CD4-positive, alpha-beta memory T cell (primary cell): ENCODE measurements at regions not wholly inside any gene's neighbourhood (a gene's known extent, or its start where the extent isn't known, plus 50 kb on each side); places are given as distances from the start of the nearest gene placed in this dataset.

Experiments
- CTCF ChIA-PET: fragments of 350-600 bp; sonication (Branson Sonifier 250); formaldehyde crosslinking; loops from one replicate; lab custom pipeline; 2021; ENCODE audit warnings: inconsistent platforms; ENCODE audit not compliant: partially characterized antibody; lab: Charles Lee
- POLR2A ChIA-PET: fragments of 350-600 bp; sonication (Branson Sonifier 250); formaldehyde crosslinking; loops from one replicate; lab custom pipeline; 2021; ENCODE audit not compliant: partially characterized antibody; lab: Charles Lee
- DNase-seq, 5 donors: peaks; one replicate each; pipeline versions ENCODE4 v3.0.0 to v3.0.0-alpha.2; 2020 to 2022; ENCODE audit warnings: mixed read lengths in 1 of 5
- H3K27ac ChIP-seq: one replicate; pipeline ENCODE4 v1.7.0; 2013; ENCODE audit warnings: low read depth, low read length
- H3K27me3 ChIP-seq: 2 replicates; pipeline ENCODE4 v1.7.0; 2013; ENCODE audit warnings: mild to moderate bottlenecking, low read length, moderate library complexity; ENCODE audit not compliant: insufficient read depth
- H3K36me3 ChIP-seq: 2 replicates; pipeline ENCODE4 v1.7.0; 2013; ENCODE audit warnings: mild to moderate bottlenecking, low read length, moderate library complexity; ENCODE audit not compliant: insufficient read depth
- H3K4me1 ChIP-seq: 2 replicates; pipeline ENCODE4 v1.7.0; 2013; ENCODE audit warnings: mild to moderate bottlenecking, low read length, moderate library complexity; ENCODE audit not compliant: insufficient read depth
- H3K4me3 ChIP-seq, 2 donors: one replicate each; pipeline ENCODE4 v1.7.0; 2013; ENCODE audit warnings: low read length in 2 of 2, mild to moderate bottlenecking in 1 of 2
- H3K9me3 ChIP-seq, 2 donors: one replicate each; pipeline ENCODE4 v1.7.0; 2013; ENCODE audit warnings: low read length in 2 of 2, control low read depth in 1 of 2; ENCODE audit not compliant: control insufficient read depth in 1 of 2
- H3K27ac Mint-ChIP-seq, 7 donors: one replicate each; pipeline ENCODE4 v1.8.0; 2020 to 2021; ENCODE audit warnings: mixed read lengths in 7 of 7, mild to moderate bottlenecking in 6 of 7, inconsistent platforms in 3 of 7, moderate library complexity in 3 of 7
- H3K27me3 Mint-ChIP-seq, 2 donors: one replicate each; pipeline ENCODE4 v1.8.0; 2020 to 2021; ENCODE audit warnings: mixed read lengths in 2 of 2
- H3K36me3 Mint-ChIP-seq, 2 donors: one replicate each; pipeline ENCODE4 v1.8.0; 2020 to 2021; ENCODE audit warnings: mixed read lengths in 2 of 2, inconsistent platforms in 1 of 2, mild to moderate bottlenecking in 1 of 2
- H3K4me1 Mint-ChIP-seq, 4 donors: one replicate each; pipeline ENCODE4 v1.8.0; 2020 to 2021; ENCODE audit warnings: mixed read lengths in 4 of 4, mild to moderate bottlenecking in 1 of 4
- H3K4me3 Mint-ChIP-seq, 8 donors: one replicate each; pipeline ENCODE4 v1.8.0; 2020 to 2021; ENCODE audit warnings: mixed read lengths in 8 of 8, mild to moderate bottlenecking in 7 of 8, moderate library complexity in 6 of 8, inconsistent platforms in 3 of 8
- H3K9me3 Mint-ChIP-seq, 8 donors: one replicate each; pipeline ENCODE4 v1.8.0; 2020 to 2021; ENCODE audit warnings: mixed read lengths in 8 of 8, mild to moderate bottlenecking in 5 of 8, inconsistent platforms in 3 of 8, moderate library complexity in 1 of 8
- intact Hi-C: fragments of 100-400 bp; cut with micrococcal nuclease; formaldehyde crosslinking; loops from one replicate; pipeline ENCODE4 v1.15.1; 2023

- Histone ChIP-seq H3K4me3 (no peak overlapping the region), H3K27me3 (no peaks in the 10 kb centered on the region), H3K27ac (no peak overlapping the region), H3K9me3 (no peaks in the 10 kb centered on the region), H3K4me1 (no peaks in the 10 kb centered on the region), H3K36me3 (no peaks in the 10 kb centered on the region)
- no peak overlapping the region for H3K27ac Mint-ChIP-seq
- no peaks in the 10 kb centered on the region for H3K36me3 Mint-ChIP-seq
- H3K27me3 Mint-ChIP-seq: peaks cover 0 to 1% of the 10 kb centered on the region in 2 donors
- CTCF ChIA-PET: no interaction called here
- no peaks in the 10 kb centered on the region for H3K4me1 Mint-ChIP-seq
- no peak for DNase-seq
- POLR2A ChIA-PET: no interaction called here
- intact Hi-C loops: no loop called here
- no peak overlapping the region for H3K4me3 Mint-ChIP-seq
- H3K9me3 Mint-ChIP-seq: peaks cover 0 to 4% (median 0%) of the 10 kb centered on the region in 8 donors
Observed at GRCh38 chr12:59941461-59941860, 345.6 kb downstream of the SLC16A7 start.

GRCh38 chr12:59944177-59944576, 348.3 kb downstream of the SLC16A7 start:
- H3K36me3 Mint-ChIP-seq: no peaks in the 10 kb centered on the region
- ChIA-PET CTCF (no interaction called here), POLR2A (no interaction called here)
- H3K4me1 Mint-ChIP-seq: no peaks in the 10 kb centered on the region
- no peak overlapping the region for H3K27ac Mint-ChIP-seq
- Histone ChIP-seq H3K36me3 (no peaks in the 10 kb centered on the region), H3K27me3 (no peaks in the 10 kb centered on the region), H3K4me1 (no peaks in the 10 kb centered on the region), H3K27ac (no peak overlapping the region), H3K9me3 (no peaks in the 10 kb centered on the region), H3K4me3 (no peak overlapping the region)
- intact Hi-C loops: no loop called here
- peaks cover 0 to 1% of the 10 kb centered on the region in 2 donors for H3K27me3 Mint-ChIP-seq
- no peak overlapping the region for H3K4me3 Mint-ChIP-seq
- no peak for DNase-seq
- peaks cover 0 to 7% (median 2%) of the 10 kb centered on the region in 8 donors for H3K9me3 Mint-ChIP-seq

GRCh38 chr12:59946635-59947034, 350.8 kb downstream of the SLC16A7 start:
- no peak overlapping the region for H3K27ac Mint-ChIP-seq
- Histone ChIP-seq H3K4me1 (no peaks in the 10 kb centered on the region), H3K4me3 (no peak overlapping the region), H3K27me3 (no peaks in the 10 kb centered on the region), H3K36me3 (no peaks in the 10 kb centered on the region), H3K27ac (no peak overlapping the region), H3K9me3 (no peaks in the 10 kb centered on the region)
- POLR2A ChIA-PET: no interaction called here
- CTCF ChIA-PET: no interaction called here
- no peaks in the 10 kb centered on the region for H3K27me3 Mint-ChIP-seq
- H3K4me3 Mint-ChIP-seq: no peak overlapping the region
- DNase-seq: no peak
- no peaks in the 10 kb centered on the region for H3K36me3 Mint-ChIP-seq
- intact Hi-C loops: no loop called here
- peaks cover 0 to 12% (median 3%) of the 10 kb centered on the region in 8 donors for H3K9me3 Mint-ChIP-seq
- H3K4me1 Mint-ChIP-seq: no peaks in the 10 kb centered on the region

- no peaks in the 10 kb centered on the region for H3K27me3 Mint-ChIP-seq
- no peaks in the 10 kb centered on the region for H3K36me3 Mint-ChIP-seq
- Histone ChIP-seq H3K27me3 (no peaks in the 10 kb centered on the region), H3K9me3 (no peaks in the 10 kb centered on the region), H3K4me3 (no peak overlapping the region), H3K4me1 (no peaks in the 10 kb centered on the region), H3K27ac (no peak overlapping the region), H3K36me3 (no peaks in the 10 kb centered on the region)
- peaks cover 0 to 11% (median 2%) of the 10 kb centered on the region in 8 donors for H3K9me3 Mint-ChIP-seq
- H3K4me3 Mint-ChIP-seq: no peak overlapping the region
- CTCF ChIA-PET: no interaction called here
- DNase-seq: no peak
- no peaks in the 10 kb centered on the region for H3K4me1 Mint-ChIP-seq
- no peak overlapping the region for H3K27ac Mint-ChIP-seq
- intact Hi-C loops: no loop called here
- POLR2A ChIA-PET: no interaction called here
Observed at GRCh38 chr12:59963546-59963945, 367.7 kb downstream of the SLC16A7 start.

DNA sequence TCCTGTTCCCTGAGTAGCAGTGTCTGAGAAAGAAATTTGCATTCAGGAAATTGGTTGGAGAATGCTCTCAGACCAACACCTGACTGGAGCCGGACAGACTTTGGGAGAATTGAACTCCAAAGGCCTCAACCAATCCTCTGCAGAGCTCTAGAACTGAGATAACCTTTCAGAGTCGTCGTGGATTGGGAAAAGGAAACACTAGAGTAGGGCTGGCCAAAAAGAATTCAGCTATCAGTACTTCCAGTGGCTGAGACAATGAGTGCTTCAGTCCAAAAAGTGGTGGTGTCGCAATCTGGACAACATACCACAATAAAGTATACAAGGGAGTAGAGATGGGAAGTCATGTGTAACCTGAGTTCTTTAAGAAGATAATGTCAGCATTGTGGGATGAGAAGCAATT, 377.1 kb downstream of the SLC16A7 start:
- Histone ChIP-seq H3K4me3 (no peak overlapping the region), H3K4me1 (no peaks in the 10 kb centered on the region), H3K9me3 (no peaks in the 10 kb centered on the region), H3K27me3 (no peaks in the 10 kb centered on the region), H3K27ac (no peak overlapping the region), H3K36me3 (no peaks in the 10 kb centered on the region)
- Mint-ChIP-seq H3K4me1 (no peaks in the 10 kb centered on the region), H3K36me3 (no peaks in the 10 kb centered on the region), H3K9me3 (peaks cover 0 to 5% (median 2%) of the 10 kb centered on the region in 8 donors), H3K27ac (no peak overlapping the region), H3K4me3 (no peak overlapping the region), H3K27me3 (no peaks in the 10 kb centered on the region)
- POLR2A ChIA-PET: no interaction called here
- CTCF ChIA-PET: no interaction called here
- intact Hi-C loops: no loop called here
- no peak for DNase-seq

DNA sequence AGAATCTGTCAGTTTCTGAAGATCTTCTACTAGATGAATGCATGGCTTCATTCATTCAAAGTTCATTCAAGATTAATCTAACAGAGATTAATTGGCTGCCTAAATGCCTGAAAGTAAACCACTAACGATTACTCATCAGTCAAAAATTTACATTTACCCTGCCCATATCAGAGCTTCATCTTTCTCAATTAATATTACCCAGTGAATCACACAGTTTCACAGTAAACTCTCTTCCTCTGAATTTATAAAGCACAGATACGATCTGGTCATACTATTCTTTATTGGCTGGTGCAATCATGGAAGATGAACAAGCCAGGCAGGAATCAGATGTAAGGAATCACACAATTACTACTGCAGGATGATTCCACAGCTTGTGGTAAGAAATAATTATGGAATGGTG, 377.7 kb downstream of the SLC16A7 start:
- no peaks in the 10 kb centered on the region for H3K27me3 ChIP-seq
- H3K36me3 ChIP-seq: no peaks in the 10 kb centered on the region
- no peak overlapping the region for H3K4me3 ChIP-seq
- ChIA-PET CTCF (no interaction called here), POLR2A (no interaction called here)
- Mint-ChIP-seq H3K4me3 (no peak overlapping the region), H3K36me3 (no peaks in the 10 kb centered on the region), H3K27ac (no peak overlapping the region), H3K9me3 (peaks cover 0 to 3% (median under 1%) of the 10 kb centered on the region in 8 donors), H3K27me3 (no peaks in the 10 kb centered on the region), H3K4me1 (no peaks in the 10 kb centered on the region)
- intact Hi-C loops: no loop called here
- H3K9me3 ChIP-seq: no peaks in the 10 kb centered on the region
- DNase-seq: no peak
- no peaks in the 10 kb centered on the region for H3K4me1 ChIP-seq
- no peak overlapping the region for H3K27ac ChIP-seq

DNA sequence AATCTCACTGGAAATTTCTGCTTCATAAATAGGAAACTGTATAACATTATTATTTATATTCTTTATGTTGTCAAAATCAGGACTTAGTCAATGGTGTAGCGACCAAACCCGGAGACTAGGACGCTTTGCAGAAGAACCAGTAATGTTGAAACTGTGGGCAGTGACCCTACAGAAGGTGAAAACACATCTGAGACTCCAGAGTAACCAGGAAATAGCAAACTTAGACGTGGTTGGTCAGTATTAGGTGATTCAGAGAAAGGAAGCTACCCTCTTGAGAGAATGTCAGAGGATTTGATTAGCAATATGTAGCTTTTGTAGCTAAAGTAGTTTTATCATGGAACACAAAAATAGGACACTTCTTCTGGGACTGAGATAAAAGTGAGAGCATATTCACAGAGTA, 381.9 kb downstream of the SLC16A7 start:
- H3K27me3 Mint-ChIP-seq: no peaks in the 10 kb centered on the region
- CTCF ChIA-PET: no interaction called here
- H3K9me3 Mint-ChIP-seq: peaks cover 0 to 3% (median 0%) of the 10 kb centered on the region in 8 donors
- H3K4me1 Mint-ChIP-seq: no peaks in the 10 kb centered on the region
- H3K36me3 Mint-ChIP-seq: no peaks in the 10 kb centered on the region
- H3K4me3 ChIP-seq: no peak overlapping the region
- no peaks in the 10 kb centered on the region for H3K36me3 ChIP-seq
- POLR2A ChIA-PET: no interaction called here
- no peak for DNase-seq
- no peak overlapping the region for H3K27ac ChIP-seq
- no peak overlapping the region for H3K4me3 Mint-ChIP-seq
- no peaks in the 10 kb centered on the region for H3K4me1 ChIP-seq
- no peaks in the 10 kb centered on the region for H3K27me3 ChIP-seq
- no peaks in the 10 kb centered on the region for H3K9me3 ChIP-seq
- H3K27ac Mint-ChIP-seq: no peak overlapping the region
- intact Hi-C loops: no loop called here

- no peaks in the 10 kb centered on the region for H3K36me3 Mint-ChIP-seq
- no peak overlapping the region for H3K4me3 Mint-ChIP-seq
- Histone ChIP-seq H3K4me3 (no peak overlapping the region), H3K27me3 (no peaks in the 10 kb centered on the region), H3K36me3 (no peaks in the 10 kb centered on the region), H3K4me1 (no peaks in the 10 kb centered on the region), H3K27ac (no peak overlapping the region), H3K9me3 (no peaks in the 10 kb centered on the region)
- POLR2A ChIA-PET: no interaction called here
- H3K27me3 Mint-ChIP-seq: no peaks in the 10 kb centered on the region
- intact Hi-C loops: no loop called here
- peaks cover 0 to 3% (median under 1%) of the 10 kb centered on the region in 8 donors for H3K9me3 Mint-ChIP-seq
- DNase-seq: no peak
- CTCF ChIA-PET: no interaction called here
- H3K27ac Mint-ChIP-seq: no peak overlapping the region
- no peaks in the 10 kb centered on the region for H3K4me1 Mint-ChIP-seq
Observed at GRCh38 chr12:59980476-59980875, 384.6 kb downstream of the SLC16A7 start.
